ENCODE measurements at regions not wholly inside any gene's neighbourhood (a gene's known extent, or its start where the extent isn't known, plus 50 kb on each side); places are given as distances from the start of the nearest gene placed in this dataset.
A peak's percentile ranks its signal among the peaks of the same experiment; 100 is the strongest.

GRCh38 chr1:219324629-219325367 is 151.1 kb downstream of the LYPLAL1 start:
- peak; percentile 90 for ATAC-seq
- Histone ChIP-seq H3K4me1 (ENCODE audit: insufficient read depth, low read length) (peaks cover 40% of the 10 kb centered on the region), H3K36me3 (ENCODE audit: low read depth, low read length) (no peaks in the 10 kb centered on the region), H3K27ac (ENCODE audit: low read length) (peak overlapping the region; percentile 90), H3K9me3 (ENCODE audit: low read length) (no peaks in the 10 kb centered on the region), H3K4me3 (ENCODE audit: low read length) (peak overlapping the region; percentile 44), H3K9ac (ENCODE audit: low read length) (peak overlapping the region; percentile 58), H3K79me2 (ENCODE audit: low read length) (no peaks in the 10 kb centered on the region), H3F3A (ENCODE audit: low read length, unreplicated experiment) (peaks cover 9% of the 10 kb centered on the region), H2AFZ (ENCODE audit: low read length) (peak overlapping the region; percentile 6), H3K4me2 (ENCODE audit: low read length) (peak overlapping the region; percentile 76), H3K9me2 (replicated peaks; ENCODE audit: low read length) (no peaks in the 10 kb centered on the region), H4K20me1 (ENCODE audit: low read length) (no peaks in the 10 kb centered on the region), H3K27me3 (ENCODE audit: low read length) (no peaks in the 10 kb centered on the region)
- no peak for TF ChIP-seq EZH2 (IDR thresholded peaks at IDR 0.05; ENCODE audit: low read length, unreplicated experiment)
- TF ChIP-seq EZH2phosphoT487 (IDR thresholded peaks at IDR 0.05; ENCODE audit: borderline replicate concordance, low read length), result no peak
- TF ChIP-seq CTCF (conservative IDR thresholded peaks at IDR 0.05; ENCODE audit: low read depth, low read length), result no peak
- intact Hi-C loops (cut with micrococcal nuclease), result loop anchor here (1.0 to 10.0 kb wide), 3 partner anchors 11 to 620 kb away; no protein-coding TSS in a partner anchor
- POLR2A ChIA-PET (ENCODE audit: unreplicated experiment), result interaction anchor here (0.6 kb wide), 2 partner anchors 151 to 870 kb away, joined by 3 read pairs; no protein-coding TSS in a partner anchor
- CTCF ChIA-PET, result interaction anchor here (0.7 to 1.2 kb wide), 2 partner anchors 61 to 118 kb away, joined by 4 read pairs; no protein-coding TSS in a partner anchor
- peak; percentile 100 for DNase-seq
- TSS peak; percentile 42 for BruUV-seq (replicated peaks)

- H3K9me2 ChIP-seq (replicated peaks; ENCODE audit: low read length), result no peaks in the 10 kb centered on the region
- H3K4me1 ChIP-seq (ENCODE audit: insufficient read depth, low read length), result peaks cover 34% of the 10 kb centered on the region
- H3K27me3 ChIP-seq (ENCODE audit: low read length), result no peaks in the 10 kb centered on the region
- H3K79me2 ChIP-seq (ENCODE audit: low read length), result no peaks in the 10 kb centered on the region
- peak overlapping the region; percentile 44 for H3K4me3 ChIP-seq (ENCODE audit: low read length)
- no peak for DNase-seq
- no peaks in the 10 kb centered on the region for H4K20me1 ChIP-seq (ENCODE audit: low read length)
- TF ChIP-seq EZH2 (IDR thresholded peaks at IDR 0.05; ENCODE audit: low read length, unreplicated experiment) (no peak), CTCF (conservative IDR thresholded peaks at IDR 0.05; ENCODE audit: low read depth, low read length) (no peak), EZH2phosphoT487 (IDR thresholded peaks at IDR 0.05; ENCODE audit: borderline replicate concordance, low read length) (no peak)
- peak overlapping the region; percentile 90 for H3K27ac ChIP-seq (ENCODE audit: low read length)
- H2AFZ ChIP-seq (ENCODE audit: low read length), result peak overlapping the region; percentile 6
- no peaks in the 10 kb centered on the region for H3K9me3 ChIP-seq (ENCODE audit: low read length)
- no peaks in the 10 kb centered on the region for H3K36me3 ChIP-seq (ENCODE audit: low read depth, low read length)
- intact Hi-C loops (cut with micrococcal nuclease), result loop anchor here (1.0 to 10.0 kb wide), 3 partner anchors 11 to 619 kb away; no protein-coding TSS in a partner anchor
- ChIA-PET CTCF (interaction anchor here (1.2 to 1.4 kb wide), 2 partner anchors 62 to 243 kb away, joined by 4 to 6 read pairs; no protein-coding TSS in a partner anchor), POLR2A (ENCODE audit: unreplicated experiment) (interaction anchor here (0.6 to 0.7 kb wide), 2 partner anchors 151 to 948 kb away, joined by 3 to 7 read pairs; no protein-coding TSS in a partner anchor)
- peak overlapping the region; percentile 76 for H3K4me2 ChIP-seq (ENCODE audit: low read length)
- no TSS peak for BruUV-seq (replicated peaks)
- H3K9ac ChIP-seq (ENCODE audit: low read length), result peak overlapping the region; percentile 58
- ATAC-seq, result peak; percentile 3
- H3F3A ChIP-seq (ENCODE audit: low read length, unreplicated experiment), result peaks cover 9% of the 10 kb centered on the region
Observed at GRCh38 chr1:219324171-219324570, 150.5 kb downstream of the LYPLAL1 start.

Data from PC-3 (cell line).